Left kidney (tissue), 1 donor: ENCODE measurements at regions not wholly inside any gene's neighbourhood (a gene's known extent, or its start where the extent isn't known, plus 50 kb on each side); places are given as distances from the start of the nearest gene placed in this dataset.
"Not testable (repeated sequence)": the region's sequence is repeated elsewhere in the genome, so short reads cannot be mapped to it uniquely, and the experiment has no call there.

ENCODE experiments used
- DNase-seq: peaks from one replicate; pipeline ENCODE4 v3.0.0-alpha.2; 2013

GRCh38 chr2:207363761-207364290 lies 165.9 kb upstream of the CREB1 start:
- DNase-seq = no peak

GRCh38 chr2:207370646-207371045 lies 159.1 kb upstream of the CREB1 start:
- no peak for DNase-seq

GRCh38 chr2:207371877-207372276 lies 157.9 kb upstream of the CREB1 start:
- no peak for DNase-seq

GRCh38 chr2:207372483-207372882 lies 157.3 kb upstream of the CREB1 start:
- DNase-seq = no peak

- DNase-seq = no peak
Measured at GRCh38 chr2:207375207-207375875, 154.4 kb upstream of the CREB1 start.

GRCh38 chr2:207378620-207379019 lies 151.1 kb upstream of the CREB1 start:
- DNase-seq = not testable (repeated sequence)

- no peak for DNase-seq
Measured at GRCh38 chr2:207385076-207385475, 144.7 kb upstream of the CREB1 start.

- no peak for DNase-seq
Measured at GRCh38 chr2:207385903-207386302, 143.9 kb upstream of the CREB1 start.

- no peak for DNase-seq
Measured at GRCh38 chr2:207387001-207387571, 142.7 kb upstream of the CREB1 start.

GRCh38 chr2:207390302-207391095 lies 139.3 kb upstream of the CREB1 start:
- DNase-seq = no peak

GRCh38 chr2:207394203-207394781 lies 135.5 kb upstream of the CREB1 start:
- DNase-seq = no peak

- DNase-seq = no peak
Measured at GRCh38 chr2:207394812-207395534, 134.8 kb upstream of the CREB1 start.

GRCh38 chr2:207395535-207396251 lies 134.1 kb upstream of the CREB1 start:
- DNase-seq = no peak

- DNase-seq = no peak
Measured at GRCh38 chr2:207397917-207398655, 131.7 kb upstream of the CREB1 start.

- DNase-seq = no peak
Measured at GRCh38 chr2:207399301-207399700, 130.5 kb upstream of the CREB1 start.

GRCh38 chr2:207401338-207401737 lies 128.4 kb upstream of the CREB1 start:
- DNase-seq = no peak

- no peak for DNase-seq
Measured at GRCh38 chr2:207403141-207403540, 126.6 kb upstream of the CREB1 start.

- DNase-seq = no peak
Measured at GRCh38 chr2:207403950-207404349, 125.8 kb upstream of the CREB1 start.

- DNase-seq = no peak
Measured at GRCh38 chr2:207405150-207405549, 124.6 kb upstream of the CREB1 start.

- no peak for DNase-seq
Measured at GRCh38 chr2:207408086-207408794, 121.5 kb upstream of the CREB1 start.
